B cell (primary cell): ENCODE measurements at regions not wholly inside any gene's neighbourhood (a gene's known extent, or its start where the extent isn't known, plus 50 kb on each side); places are given as distances from the start of the nearest gene placed in this dataset.

Experiments used
- ATAC-seq: fragments of 200-7000 bp; cut with Tn5 transposase; one replicate; pipeline ENCODE4 v1.10.0; 2021; ENCODE audit warnings: low read depth, mild to moderate bottlenecking, moderate number of reproducible peaks, moderate library complexity
- CTCF ChIA-PET: fragments of 350-600 bp; sonication (Branson Sonifier 250); formaldehyde crosslinking; loops from one replicate; lab custom pipeline; 2021; ENCODE audit warnings: antibody characterized with exemption, inconsistent platforms; lab: Charles Lee
- POLR2A ChIA-PET: fragments of 350-600 bp; sonication (Branson Sonifier 250); formaldehyde crosslinking; loops from one replicate; lab custom pipeline; 2021; ENCODE audit warnings: antibody characterized with exemption; lab: Charles Lee
- DNase-seq: peaks from one replicate; pipeline ENCODE4 v3.0.0; 2013
- H2AFZ ChIP-seq: 2 replicates; pipeline ENCODE4 v1.6.1; 2012; ENCODE audit warnings: mild to moderate bottlenecking, low read depth, low read length; ENCODE audit not compliant: insufficient read depth, poor library complexity, severe bottlenecking
- H3K27ac ChIP-seq, 2 donors: 1 replicate in 1 of 2; 2 replicates in 1 of 2; pipeline ENCODE4 v1.5.1; 2012 to 2013; ENCODE audit warnings: low read length in 2 of 2, mild to moderate bottlenecking in 2 of 2, moderate library complexity in 1 of 2
- H3K27me3 ChIP-seq, 4 experiments: fragments of 200-600 bp in 1 of 4; sonication (generic) in 1 of 4; replicated peaks in 1 of 4; 1 replicate in 2 of 4; 2 replicates in 2 of 4; pipeline versions ENCODE4 v1.6.1 to v1.7.0; 2013 to 2016; ENCODE audit warnings: low read length in 3 of 4, mild to moderate bottlenecking in 2 of 4, mixed read lengths in 1 of 4, moderate library complexity in 1 of 4; ENCODE audit not compliant: insufficient read depth in 4 of 4, control insufficient read depth in 3 of 4; ENCODE audit errors: control extremely low read depth in 1 of 4
- H3K36me3 ChIP-seq, 2 experiments: replicated peaks in 1 of 2; 1 replicate in 1 of 2; 2 replicates in 1 of 2; pipeline versions ENCODE4 v1.6.1 to v1.7.1; 2013; ENCODE audit warnings: low read length in 1 of 2; ENCODE audit not compliant: insufficient read depth in 2 of 2, control insufficient read depth in 1 of 2; ENCODE audit errors: control extremely low read depth in 1 of 2, extremely low read depth in 1 of 2
- H3K4me1 ChIP-seq, 2 donors: fragments of 200-600 bp in 1 of 2; sonication (generic) in 1 of 2; 1 replicate in 1 of 2; 2 replicates in 1 of 2; pipeline versions ENCODE4 v1.5.1 to v1.6.1; 2013 to 2017; ENCODE audit warnings: low read length in 2 of 2; ENCODE audit not compliant: control insufficient read depth in 2 of 2, insufficient read depth in 2 of 2
- H3K4me2 ChIP-seq: replicated peaks from 2 replicates; pipeline ENCODE3; 2012; ENCODE audit warnings: mild to moderate bottlenecking, low read depth, low read length; ENCODE audit not compliant: poor library complexity, severe bottlenecking
- H3K4me3 ChIP-seq, 5 experiments: fragments of 200-600 bp in 1 of 5; sonication (generic) in 1 of 5; 1 replicate in 3 of 5; 2 replicates in 2 of 5; pipeline versions ENCODE4 v1.5.1 to v1.7.0; 2011 to 2016; ENCODE audit warnings: low read length in 4 of 5, mild to moderate bottlenecking in 4 of 5, low read depth in 2 of 5, control low read depth in 1 of 5, moderate library complexity in 1 of 5; ENCODE audit not compliant: insufficient read depth in 1 of 5; ENCODE audit errors: control extremely low read depth in 1 of 5, extremely low read depth in 1 of 5
- H3K79me2 ChIP-seq: fragments of 200-600 bp; sonication (generic); one replicate; pipeline ENCODE4 v1.6.0; 2016; ENCODE audit warnings: low read length; ENCODE audit not compliant: control insufficient read depth, insufficient read depth
- H3K9ac ChIP-seq: fragments of 200-600 bp; sonication (generic); 2 replicates; pipeline ENCODE4 v1.6.1; 2017; ENCODE audit warnings: mild to moderate bottlenecking, low read length, moderate library complexity
- H3K9me3 ChIP-seq, 3 donors: one replicate each; pipeline versions ENCODE4 v1.6.1 to v1.7.1; 2013; ENCODE audit warnings: low read length in 2 of 3; ENCODE audit not compliant: control insufficient read depth in 2 of 3, insufficient read depth in 1 of 3; ENCODE audit errors: control extremely low read depth in 1 of 3
- H4K20me1 ChIP-seq: 2 replicates; pipeline ENCODE4 v1.6.0; 2012; ENCODE audit warnings: mild to moderate bottlenecking, low read length; ENCODE audit not compliant: insufficient read depth, control insufficient read depth, poor library complexity, severe bottlenecking
- H3K27ac Mint-ChIP-seq: one replicate; pipeline ENCODE4 v1.8.0; 2021; ENCODE audit warnings: mixed read lengths
- H3K27me3 Mint-ChIP-seq: one replicate; pipeline ENCODE4 v1.8.0; 2021; ENCODE audit warnings: mixed read lengths
- H3K4me1 Mint-ChIP-seq: one replicate; pipeline ENCODE4 v1.8.0; 2021; ENCODE audit warnings: mixed read lengths
- H3K4me3 Mint-ChIP-seq: one replicate; pipeline ENCODE4 v1.8.0; 2021; ENCODE audit warnings: mixed read lengths
- H3K9me3 Mint-ChIP-seq: one replicate; pipeline ENCODE4 v1.8.0; 2022; ENCODE audit warnings: mixed read lengths; ENCODE audit not compliant: insufficient read depth
- CTCF ChIP-seq: fragments of 200-600 bp; IDR thresholded peaks from one replicate; pipeline ENCODE4 v1.8.0; 2022; ENCODE audit warnings: antibody characterized with exemption, mild to moderate bottlenecking
- EZH2 ChIP-seq: IDR thresholded peaks from 2 replicates; pipeline ENCODE4 v1.6.1; 2012; ENCODE audit warnings: borderline replicate concordance, low read depth, mild to moderate bottlenecking, moderate library complexity, low read length; ENCODE audit not compliant: insufficient read depth, poor library complexity, severe bottlenecking
- whole genome bisulfite sequencing: methylation state at CpG from one replicate; pipeline ENCODE4 v1.1.5; 2013; ENCODE audit warnings: missing lambda C conversion rate; ENCODE audit not compliant: insufficient coverage; 5-methylcytosine and 5-hydroxymethylcytosine counted together
- intact Hi-C: fragments of 100-400 bp; cut with micrococcal nuclease; formaldehyde crosslinking; loops from one replicate; pipeline ENCODE4 v1.10.0; 2022

GRCh38 chr2:128628996-128629395 is 310.3 kb upstream of the HS6ST1 start:
- H3K27me3 Mint-ChIP-seq, result peaks cover 8% of the 10 kb centered on the region

More at GRCh38 chr2:128628996-128629395, 310.3 kb upstream of the HS6ST1 start:
- no peak overlapping the region for H3K9ac ChIP-seq
- POLR2A ChIA-PET, result no interaction called here
- no peak overlapping the region for H2AFZ ChIP-seq
- H3K36me3 ChIP-seq, result no peaks in the 10 kb centered on the region
- no peaks in the 10 kb centered on the region for H3K27me3 ChIP-seq
- CTCF ChIA-PET, result no interaction called here
- H3K27ac ChIP-seq, result no peak overlapping the region
- H3K79me2 ChIP-seq, result no peaks in the 10 kb centered on the region
- no peaks in the 10 kb centered on the region for H3K9me3 ChIP-seq
- no peaks in the 10 kb centered on the region for H3K9me3 Mint-ChIP-seq
- no peak overlapping the region for H3K27ac Mint-ChIP-seq
- WGBS, result 70% methylated on average over 4 of the region's 6 CpGs
- no peak overlapping the region for H3K4me3 ChIP-seq
- no peaks in the 10 kb centered on the region for H4K20me1 ChIP-seq
- no peak for ATAC-seq
- TF ChIP-seq CTCF (no peak), EZH2 (no peak)
- no peak overlapping the region for H3K4me2 ChIP-seq
- intact Hi-C loops, result no loop called here
- no peaks in the 10 kb centered on the region for H3K4me1 Mint-ChIP-seq
- DNase-seq, result no peak
- no peaks in the 10 kb centered on the region for H3K4me1 ChIP-seq
- no peak overlapping the region for H3K4me3 Mint-ChIP-seq
